ENCODE measurements at regions not wholly inside any gene's neighbourhood (a gene's known extent, or its start where the extent isn't known, plus 50 kb on each side); places are given as distances from the start of the nearest gene placed in this dataset.
A peak's percentile ranks its signal among the peaks of the same experiment; 100 is the strongest.

DNA sequence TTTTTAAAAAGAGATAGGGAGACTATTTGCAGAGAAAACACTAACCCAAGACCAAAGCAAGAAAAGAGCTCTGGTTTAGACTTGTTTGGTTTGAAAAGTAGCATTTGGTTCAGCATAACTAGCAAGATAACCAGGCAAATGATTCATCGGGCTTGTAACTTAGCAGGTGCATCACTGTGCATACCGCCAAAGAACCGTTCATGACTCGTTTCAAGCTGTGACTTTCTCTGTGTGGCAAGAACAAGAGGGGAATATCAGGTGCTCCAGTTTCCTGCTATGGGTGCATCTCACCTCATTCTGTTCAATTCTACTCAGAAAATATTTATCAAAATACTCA is 244.9 kb downstream of the ETAA1 start:
- peaks cover 17% of the 10 kb centered on the region for H3K27me3 Mint-ChIP-seq
- H3K27ac Mint-ChIP-seq, result no peak overlapping the region
- TF ChIP-seq, protein P1, sequence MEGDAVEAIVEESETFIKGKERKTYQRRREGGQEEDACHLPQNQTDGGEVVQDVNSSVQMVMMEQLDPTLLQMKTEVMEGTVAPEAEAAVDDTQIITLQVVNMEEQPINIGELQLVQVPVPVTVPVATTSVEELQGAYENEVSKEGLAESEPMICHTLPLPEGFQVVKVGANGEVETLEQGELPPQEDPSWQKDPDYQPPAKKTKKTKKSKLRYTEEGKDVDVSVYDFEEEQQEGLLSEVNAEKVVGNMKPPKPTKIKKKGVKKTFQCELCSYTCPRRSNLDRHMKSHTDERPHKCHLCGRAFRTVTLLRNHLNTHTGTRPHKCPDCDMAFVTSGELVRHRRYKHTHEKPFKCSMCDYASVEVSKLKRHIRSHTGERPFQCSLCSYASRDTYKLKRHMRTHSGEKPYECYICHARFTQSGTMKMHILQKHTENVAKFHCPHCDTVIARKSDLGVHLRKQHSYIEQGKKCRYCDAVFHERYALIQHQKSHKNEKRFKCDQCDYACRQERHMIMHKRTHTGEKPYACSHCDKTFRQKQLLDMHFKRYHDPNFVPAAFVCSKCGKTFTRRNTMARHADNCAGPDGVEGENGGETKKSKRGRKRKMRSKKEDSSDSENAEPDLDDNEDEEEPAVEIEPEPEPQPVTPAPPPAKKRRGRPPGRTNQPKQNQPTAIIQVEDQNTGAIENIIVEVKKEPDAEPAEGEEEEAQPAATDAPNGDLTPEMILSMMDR (conservative IDR thresholded peaks at IDR 0.05), result no peak
- H3K36me3 Mint-ChIP-seq, result no peaks in the 10 kb centered on the region
- DNase-seq (ENCODE audit: extremely low spot score, unreplicated experiment), result no peak
- peaks cover 16% of the 10 kb centered on the region for H3K4me1 Mint-ChIP-seq (ENCODE audit: unreplicated experiment)
- H3K4me3 Mint-ChIP-seq, result no peak overlapping the region
- H3K9me3 Mint-ChIP-seq, result no peaks in the 10 kb centered on the region

DNA sequence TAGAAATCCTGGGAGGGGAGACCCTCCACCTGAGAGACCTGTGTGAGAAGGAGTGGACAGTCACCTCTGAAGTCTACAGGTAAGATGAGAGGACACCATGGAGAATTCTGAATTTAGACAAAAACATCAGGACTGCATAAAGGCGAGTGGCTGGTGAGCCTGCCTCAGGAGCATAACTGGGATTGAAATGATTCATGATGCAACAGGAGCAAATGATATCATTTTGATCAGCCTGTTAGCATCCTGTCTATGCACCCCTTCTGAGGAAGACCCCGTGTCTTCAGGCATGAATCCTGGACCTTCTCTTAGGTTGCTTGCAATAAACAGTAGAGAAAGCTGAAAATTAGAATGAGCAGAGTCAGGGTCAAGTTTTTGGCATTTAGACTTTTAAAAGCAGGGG is 245.8 kb downstream of the ETAA1 start:
- H3K4me3 Mint-ChIP-seq, result no peak overlapping the region
- TF ChIP-seq, protein P1 (conservative IDR thresholded peaks at IDR 0.05), result no peak
- no peak for DNase-seq (ENCODE audit: extremely low spot score, unreplicated experiment)
- H3K27ac Mint-ChIP-seq, result no peak overlapping the region
- H3K9me3 Mint-ChIP-seq, result no peaks in the 10 kb centered on the region
- peaks cover 16% of the 10 kb centered on the region for H3K4me1 Mint-ChIP-seq (ENCODE audit: unreplicated experiment)
- peaks cover 17% of the 10 kb centered on the region for H3K27me3 Mint-ChIP-seq
- no peaks in the 10 kb centered on the region for H3K36me3 Mint-ChIP-seq

DNA sequence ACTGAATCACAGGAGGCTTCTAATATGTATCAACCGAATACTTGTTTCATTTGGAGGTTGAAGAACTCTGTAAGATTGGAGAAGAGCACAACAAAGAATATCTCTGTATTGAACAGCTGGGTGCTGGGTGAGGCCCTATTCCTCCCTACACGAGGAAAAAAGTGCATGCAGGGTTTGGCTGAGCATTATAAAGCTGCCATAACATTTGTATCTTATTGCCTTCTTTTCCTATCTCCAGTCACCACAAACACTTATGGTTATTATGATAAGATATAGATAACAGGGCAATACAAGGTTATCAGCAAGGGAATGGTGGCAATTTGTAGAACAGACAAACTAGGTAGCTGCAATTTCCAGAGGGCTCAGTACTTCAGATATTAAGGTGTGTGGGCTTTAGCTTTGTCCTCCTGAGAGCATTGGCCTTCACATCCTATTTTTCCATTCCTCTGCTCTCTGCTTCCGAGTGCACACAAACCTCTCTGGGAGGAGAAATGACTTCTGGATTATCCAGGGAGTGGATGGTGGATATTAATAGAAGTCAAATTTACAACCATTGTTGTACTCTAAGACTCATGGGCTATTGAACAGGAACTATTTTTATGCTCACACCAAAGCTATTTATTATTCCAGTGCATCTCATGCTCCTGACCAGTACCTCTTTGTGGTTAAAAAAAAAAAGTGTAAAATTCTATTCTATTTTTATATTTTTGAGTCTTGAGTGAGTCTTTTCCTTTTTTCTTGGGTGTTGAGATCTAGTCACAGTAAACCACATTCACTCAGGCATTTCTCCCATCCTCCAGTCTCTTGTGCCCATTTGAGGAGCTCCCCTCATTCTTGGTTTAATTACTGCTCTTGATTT is 248.4 kb downstream of the ETAA1 start:
- no peak overlapping the region for H3K4me3 Mint-ChIP-seq
- peaks cover 14% of the 10 kb centered on the region for H3K27me3 Mint-ChIP-seq
- no peak overlapping the region for H3K27ac Mint-ChIP-seq
- TF ChIP-seq, protein P1 (conservative IDR thresholded peaks at IDR 0.05), result no peak
- DNase-seq (ENCODE audit: extremely low spot score, unreplicated experiment), result no peak
- H3K9me3 Mint-ChIP-seq, result no peaks in the 10 kb centered on the region
- H3K4me1 Mint-ChIP-seq (ENCODE audit: unreplicated experiment), result peaks cover 38% of the 10 kb centered on the region
- no peaks in the 10 kb centered on the region for H3K36me3 Mint-ChIP-seq

DNA sequence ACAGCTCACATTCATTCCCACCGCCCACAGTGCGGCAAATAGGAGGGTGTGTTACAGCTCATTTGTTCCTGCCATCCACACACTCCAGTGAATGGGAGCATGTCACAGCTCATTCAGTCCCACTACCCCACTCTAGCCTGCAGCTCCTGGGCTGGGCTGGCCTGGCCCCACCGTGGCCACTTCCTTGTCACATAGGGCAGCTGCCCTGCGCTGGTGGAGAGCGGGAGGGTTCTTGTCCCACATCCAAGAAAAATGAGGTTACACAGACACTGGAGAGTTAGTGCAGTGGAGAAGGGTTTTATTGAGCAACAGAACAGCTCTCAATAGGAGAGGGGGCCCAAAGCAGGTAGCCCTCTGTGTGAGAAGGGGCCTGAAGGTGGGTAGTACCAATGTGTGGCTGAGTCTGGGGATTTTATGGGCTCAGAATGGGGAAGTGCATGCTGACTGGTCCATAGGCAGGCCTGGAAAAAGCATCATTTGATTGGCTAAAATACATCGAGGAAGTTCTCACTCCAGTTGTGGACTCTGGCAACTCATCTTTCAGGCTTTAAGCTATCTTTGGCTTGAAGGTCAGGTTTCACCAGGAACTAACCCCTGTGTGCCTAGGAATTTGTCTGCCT is 249.7 kb downstream of the ETAA1 start:
- Mint-ChIP-seq H3K27ac (no peak overlapping the region), H3K27me3 (peaks cover 19% of the 10 kb centered on the region), H3K36me3 (no peaks in the 10 kb centered on the region), H3K4me3 (no peak overlapping the region), H3K4me1 (ENCODE audit: unreplicated experiment) (peaks cover 39% of the 10 kb centered on the region), H3K9me3 (no peaks in the 10 kb centered on the region)
- DNase-seq (ENCODE audit: extremely low spot score, unreplicated experiment), result no peak
- TF ChIP-seq, protein P1 (conservative IDR thresholded peaks at IDR 0.05), result no peak

DNA sequence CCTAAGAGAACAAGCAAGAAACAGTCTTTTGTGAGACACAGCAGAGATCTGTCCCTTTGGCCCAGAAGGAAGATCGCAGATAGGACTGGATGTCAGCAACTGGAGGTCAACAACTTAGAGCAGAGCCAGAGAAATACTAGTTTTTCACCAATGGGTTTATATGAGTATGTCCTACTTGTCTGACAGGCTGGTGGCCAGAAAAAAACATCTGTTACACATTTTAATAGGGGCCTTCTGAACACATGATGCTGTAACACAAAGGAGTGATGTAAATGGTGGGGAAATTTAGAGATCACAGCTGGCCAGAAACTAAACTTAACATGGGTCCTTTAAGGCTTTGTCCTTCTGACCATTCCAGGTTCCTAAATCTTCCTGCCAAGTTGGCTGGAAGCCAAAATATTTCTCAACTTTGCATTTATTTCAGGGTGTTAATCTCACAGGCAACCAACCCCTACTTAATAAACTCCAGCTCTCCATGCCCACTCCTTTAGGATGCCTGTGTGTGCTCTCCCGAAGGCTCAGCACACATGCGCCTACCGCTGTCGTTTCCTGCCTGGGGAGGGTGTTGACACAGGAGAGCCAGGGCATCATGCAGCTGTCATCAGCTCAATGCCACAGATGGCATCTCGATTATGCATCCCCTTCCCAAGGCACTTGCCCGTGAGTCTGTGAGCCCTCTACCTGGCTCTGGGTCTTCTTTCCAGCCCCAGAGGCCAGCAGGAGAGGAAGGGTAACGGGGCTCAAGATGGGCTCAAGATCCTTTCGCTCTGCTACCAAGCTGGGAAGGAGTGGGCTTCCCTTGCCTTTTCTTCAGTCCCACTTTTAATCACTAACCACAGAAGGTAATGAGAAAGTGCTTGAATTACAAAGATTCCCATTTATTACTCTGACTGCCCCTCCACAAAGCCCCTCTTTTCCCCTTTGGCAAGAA is 252.5 kb downstream of the ETAA1 start:
- H3K9me3 Mint-ChIP-seq, result no peaks in the 10 kb centered on the region
- peaks cover 42% of the 10 kb centered on the region for H3K4me1 Mint-ChIP-seq (ENCODE audit: unreplicated experiment)
- no peak for DNase-seq (ENCODE audit: extremely low spot score, unreplicated experiment)
- peaks cover 5% of the 10 kb centered on the region for H3K27me3 Mint-ChIP-seq
- peak overlapping the region; percentile 15 for H3K27ac Mint-ChIP-seq
- H3K36me3 Mint-ChIP-seq, result no peaks in the 10 kb centered on the region
- peak overlapping the region; percentile 37 for H3K4me3 Mint-ChIP-seq
- TF ChIP-seq, protein P1 (conservative IDR thresholded peaks at IDR 0.05), result no peak

All from type B pancreatic cell (in vitro differentiated cells).